ENCODE measurements at regions not wholly inside any gene's neighbourhood (a gene's known extent, or its start where the extent isn't known, plus 50 kb on each side); places are given as distances from the start of the nearest gene placed in this dataset.

GRCh38 chr1:10862743-10863335 is 66.4 kb upstream of the CASZ1 start:
- POLR2A ChIA-PET: no interaction called here
- no peaks in the 10 kb centered on the region for H3K9me3 ChIP-seq
- DNase-seq (ENCODE audit: low read depth in 1 of 2, low spot score in 1 of 2) (no peak), FAIRE-seq (no peak), ATAC-seq (no peak)
- CTCF ChIA-PET: interaction anchor here (2.0 kb wide), 1 partner anchor 170 kb away, joined by 12 read pairs; no protein-coding TSS in a partner anchor
- no peak overlapping the region for H3K4me3 ChIP-seq
- no peak overlapping the region for H3K27ac ChIP-seq
- H3K4me2 ChIP-seq: no peak overlapping the region
- H3K4me1 ChIP-seq: 0 out of 3 replicates have a peak, but pooled peaks cover 4% of the 10 kb centered on the region
- WGBS (ENCODE audit: missing lambda C conversion rate): 27% methylated on average over 9 of the region's 18 CpGs
- TF ChIP-seq CHD2 (IDR thresholded peaks at IDR 0.05; ENCODE audit: low read length, partially characterized antibody) (no peak), EP300 (IDR thresholded peaks at IDR 0.05) (no peak), RNF2 (IDR thresholded peaks at IDR 0.05; ENCODE audit: borderline replicate concordance, low read depth) (no peak), KDM1A (IDR thresholded peaks at IDR 0.05; ENCODE audit: low read depth) (no peak), ELK1 (IDR thresholded peaks at IDR 0.05; ENCODE audit: low read depth, low read length) (no peak), USF2 (IDR thresholded peaks at IDR 0.05) (no peak), HOXA7 (CRISPR knock-in tag; IDR thresholded peaks at IDR 0.05) (no peak), ZNF302 (CRISPR knock-in tag; IDR thresholded peaks at IDR 0.05) (no peak), MAZ (IDR thresholded peaks at IDR 0.05; ENCODE audit: borderline replicate concordance, low read depth, low read length) (no peak), HOXB13 (CRISPR knock-in tag; IDR thresholded peaks at IDR 0.05; ENCODE audit: low read depth) (no peak), FOSB (CRISPR knock-in tag; IDR thresholded peaks at IDR 0.05) (no peak), CEBPB (IDR thresholded peaks at IDR 0.05) (no peak), ATOH8 (CRISPR knock-in tag; IDR thresholded peaks at IDR 0.05; ENCODE audit: low read depth) (no peak), ZC3H11A (IDR thresholded peaks at IDR 0.05) (no peak), NR3C1 (IDR thresholded peaks at IDR 0.05) (no peak), MYC (IDR thresholded peaks at IDR 0.05; ENCODE audit: borderline replicate concordance, low read length) (no peak)

GRCh38 chr1:10863886-10864285 is 67.4 kb upstream of the CASZ1 start:
- Histone ChIP-seq H3K4me2 (no peak overlapping the region), H3K4me1 (0 out of 3 replicates have a peak, but pooled peaks cover 4% of the 10 kb centered on the region), H3K4me3 (no peak overlapping the region), H3K9me3 (no peaks in the 10 kb centered on the region), H3K27ac (no peak overlapping the region)
- CTCF ChIA-PET: interaction anchor here (0.8 kb wide), 2 partner anchors 278 to 357 kb away, joined by 3 read pairs; no protein-coding TSS in a partner anchor
- POLR2A ChIA-PET: no interaction called here
- no peak for DNase-seq (ENCODE audit: low read depth in 1 of 2, low spot score in 1 of 2)
- no peak for TF ChIP-seq RNF2 (IDR thresholded peaks at IDR 0.05; ENCODE audit: borderline replicate concordance, low read depth)
- no peak for TF ChIP-seq USF2 (IDR thresholded peaks at IDR 0.05)
- no peak for TF ChIP-seq BCL3 (IDR thresholded peaks at IDR 0.05)
- TF ChIP-seq PHF8 (IDR thresholded peaks at IDR 0.05; ENCODE audit: borderline replicate concordance, low read depth): no peak
- TF ChIP-seq EP300 (IDR thresholded peaks at IDR 0.05): no peak
- TF ChIP-seq ZFP36 (IDR thresholded peaks at IDR 0.05; ENCODE audit: borderline replicate concordance, partially characterized antibody): no peak
- TF ChIP-seq CHD2 (IDR thresholded peaks at IDR 0.05; ENCODE audit: low read length, partially characterized antibody): no peak
- 68% methylated on average over 12 of the region's 12 CpGs for WGBS (ENCODE audit: missing lambda C conversion rate)
- ATAC-seq: no peak
- FAIRE-seq: no peak
